Gastrocnemius medialis (tissue), 4 donors: ENCODE measurements at regions not wholly inside any gene's neighbourhood (a gene's known extent, or its start where the extent isn't known, plus 50 kb on each side); places are given as distances from the start of the nearest gene placed in this dataset.

Experiments
- ATAC-seq, 2 donors: fragments of 150-250 bp; one replicate each; pipeline ENCODE4 v1.9.1; 2016
- DNase-seq, 2 donors: peaks; one replicate each; pipeline ENCODE4 v3.0.0-alpha.2; 2019
- H3K27ac ChIP-seq, 4 donors: fragments of 200-600 bp; sonication (generic); 1 replicate in 1 of 4; 2 replicates in 3 of 4; pipeline ENCODE4 v1.5.1; 2016 to 2018; ENCODE audit warnings: mild to moderate bottlenecking in 2 of 4, moderate library complexity in 1 of 4
- H3K27me3 ChIP-seq, 3 donors: fragments of 200-600 bp; sonication (generic) in 2 of 3; 1 replicate in 1 of 3; 2 replicates in 2 of 3; pipeline versions ENCODE4 v1.5.1 to v1.6.0; 2016 to 2019; ENCODE audit warnings: mild to moderate bottlenecking in 1 of 3, moderate library complexity in 1 of 3
- H3K36me3 ChIP-seq, 2 donors: fragments of 200-600 bp; sonication (generic) in 1 of 2; one replicate each; pipeline ENCODE4 v1.5.1; 2017 to 2018
- H3K4me1 ChIP-seq, 2 donors: fragments of 200-600 bp; sonication (generic) in 1 of 2; one replicate each; pipeline ENCODE4 v1.5.1; 2016 to 2017; ENCODE audit warnings: mild to moderate bottlenecking in 2 of 2
- H3K4me3 ChIP-seq, 4 donors: fragments of 200-600 bp; sonication (generic) in 3 of 4; 1 replicate in 1 of 4; 2 replicates in 3 of 4; pipeline ENCODE4 v1.5.1; 2016 to 2019; ENCODE audit warnings: mild to moderate bottlenecking in 2 of 4
- H3K9me3 ChIP-seq, 3 donors: fragments of 200-600 bp; sonication (generic) in 2 of 3; 1 replicate in 1 of 3; 2 replicates in 2 of 3; pipeline ENCODE4 v1.5.1; 2016 to 2019
- CTCF ChIP-seq, 5 experiments: fragments of 450-650 bp in 3 of 5; fragments of 200-600 bp in 2 of 5; sonication (generic) in 2 of 5; IDR thresholded peaks in 4 of 5; conservative IDR thresholded peaks in 1 of 5; 1 replicate in 4 of 5; 2 replicates in 1 of 5; pipeline ENCODE4 v1.5.1; 2016 to 2019; ENCODE audit warnings: antibody characterized with exemption in 5 of 5, mild to moderate bottlenecking in 3 of 5, moderate library complexity in 3 of 5
- POLR2A ChIP-seq, 2 donors: fragments of 450-650 bp; IDR thresholded peaks; one replicate each; pipeline ENCODE4 v1.6.1; 2017; ENCODE audit warnings: antibody characterized with exemption in 2 of 2, mild to moderate bottlenecking in 2 of 2, moderate library complexity in 2 of 2
- in situ Hi-C, 4 donors: fragments of 200-750 bp; cut with MboI; loops; one replicate each; pipeline versions ENCODE4 v1.15.0 to v1.8.0; 2017; ENCODE audit warnings: low sequenced_read_pairs in 4 of 4
- intact Hi-C: fragments of 100-400 bp; cut with DNase I; formaldehyde crosslinking; loops from one replicate; pipeline ENCODE4 v1.15.1; 2023; ENCODE audit warnings: low total_unique reads
- microRNA-seq, 2 donors: library from miRNA; unstranded; fragments of <30 nt; microRNA quantifications; one replicate each; pipeline ENCODE4, GENCODE V29; 2016; ENCODE audit warnings: borderline replicate concordance in 2 of 2

- in situ Hi-C loops: no loop called here
- H3K36me3 ChIP-seq: no peaks in the 10 kb centered on the region
- TF ChIP-seq POLR2A (IDR thresholded peaks at IDR 0.05) (no peak), CTCF (IDR thresholded peaks at IDR 0.05 in 4 of 5, conservative IDR thresholded peaks at IDR 0.05 in 1 of 5) (no peak)
- H3K4me3 ChIP-seq: no peak overlapping the region
- intact Hi-C loops: no loop called here
- H3K4me1 ChIP-seq: no peaks in the 10 kb centered on the region
- ATAC-seq (no peak), DNase-seq (no peak)
- no peaks in the 10 kb centered on the region for H3K9me3 ChIP-seq
- no peaks in the 10 kb centered on the region for H3K27me3 ChIP-seq
- H3K27ac ChIP-seq: no peak overlapping the region
Measured at GRCh38 chr6:90644492-90644891, 57.6 kb upstream of the MAP3K7 start.

- H3K4me1 ChIP-seq: no peaks in the 10 kb centered on the region
- ATAC-seq (no peak), DNase-seq (no peak)
- H3K9me3 ChIP-seq: no peaks in the 10 kb centered on the region
- H3K27ac ChIP-seq: no peak overlapping the region
- no peaks in the 10 kb centered on the region for H3K36me3 ChIP-seq
- in situ Hi-C loops: no loop called here
- no peak overlapping the region for H3K4me3 ChIP-seq
- intact Hi-C loops: no loop called here
- TF ChIP-seq CTCF (IDR thresholded peaks at IDR 0.05 in 4 of 5, conservative IDR thresholded peaks at IDR 0.05 in 1 of 5) (no peak), POLR2A (IDR thresholded peaks at IDR 0.05) (no peak)
- no peaks in the 10 kb centered on the region for H3K27me3 ChIP-seq
Measured at GRCh38 chr6:90643381-90643780, 56.5 kb upstream of the MAP3K7 start.

- no peak for ATAC-seq
- in situ Hi-C loops (no loop called here), intact Hi-C loops (no loop called here)
- H3K27me3 ChIP-seq: no peaks in the 10 kb centered on the region
- no peak for DNase-seq
- TF ChIP-seq CTCF (IDR thresholded peaks at IDR 0.05 in 4 of 5, conservative IDR thresholded peaks at IDR 0.05 in 1 of 5) (no peak), POLR2A (IDR thresholded peaks at IDR 0.05) (no peak)
- peaks cover 0 to 6% (median 0%) of the 10 kb centered on the region in 3 donors for H3K9me3 ChIP-seq
- H3K36me3 ChIP-seq: no peaks in the 10 kb centered on the region
- H3K4me1 ChIP-seq: no peaks in the 10 kb centered on the region
- no peak overlapping the region for H3K4me3 ChIP-seq
- no peak overlapping the region for H3K27ac ChIP-seq
Measured at GRCh38 chr6:90637320-90637719, 50.4 kb upstream of the MAP3K7 start.

Small RNA genes in the stretch of these regions (microRNA-seq; reads per million reads assigned to microRNA genes)
- 0 reads per million in 2 donors for gene MIR4643
